GM23338 (cell line): ENCODE measurements at regions not wholly inside any gene's neighbourhood (a gene's known extent, or its start where the extent isn't known, plus 50 kb on each side); places are given as distances from the start of the nearest gene placed in this dataset.

Experiments used
- CREB1 ChIP-seq: fragments of 250-450 bp; sonication (Bioruptor Pico); IDR thresholded peaks from 2 replicates; pipeline ENCODE4 v1.5.0; 2020; ENCODE audit warnings: low read depth, mild to moderate bottlenecking, moderate library complexity
- CTCF ChIP-seq, 2 experiments: fragments of 200-600 bp in 1 of 2; sonication (generic) in 1 of 2; conservative IDR thresholded peaks; 2 replicates each; pipeline versions ENCODE4 v1.5.1 to v1.6.1; 2016 to 2017; ENCODE audit warnings: antibody characterized with exemption in 2 of 2, low read depth in 2 of 2, mild to moderate bottlenecking in 2 of 2, moderate library complexity in 1 of 2
- ETS1 ChIP-seq: IDR thresholded peaks from 2 replicates; pipeline ENCODE4 v1.6.1; 2016; ENCODE audit warnings: antibody characterized with exemption
- EZH2 ChIP-seq: fragments of 200-600 bp; sonication (generic); IDR thresholded peaks from one replicate; pipeline ENCODE4 v1.8.0; 2017; ENCODE audit warnings: antibody characterized with exemption, mild to moderate bottlenecking, low read depth; ENCODE audit not compliant: unreplicated experiment
- EZH2phosphoT487 ChIP-seq: fragments of 200-600 bp; sonication (generic); IDR thresholded peaks from one replicate; pipeline ENCODE4 v1.8.1; 2018; ENCODE audit warnings: antibody characterized with exemption; ENCODE audit not compliant: unreplicated experiment
- JUNB ChIP-seq: IDR thresholded peaks from one replicate; pipeline ENCODE4 v1.6.1; 2016; ENCODE audit warnings: antibody characterized with exemption; ENCODE audit not compliant: unreplicated experiment
- NANOG ChIP-seq: IDR thresholded peaks from 2 replicates; pipeline ENCODE4 v1.6.1; 2016; ENCODE audit warnings: antibody characterized with exemption, borderline replicate concordance
- POLR2AphosphoS5 ChIP-seq: IDR thresholded peaks from 2 replicates; pipeline ENCODE4 v1.6.1; 2016; ENCODE audit warnings: antibody characterized with exemption, low read depth
- REST ChIP-seq: IDR thresholded peaks from one replicate; pipeline ENCODE4 v1.6.1; 2018; ENCODE audit warnings: antibody characterized with exemption; ENCODE audit not compliant: unreplicated experiment
- STAT1 ChIP-seq: IDR thresholded peaks from one replicate; pipeline ENCODE4 v1.6.1; 2016; ENCODE audit warnings: antibody characterized with exemption; ENCODE audit not compliant: unreplicated experiment

GRCh38 chr3:110886222-110886893, 185.3 kb upstream of the NECTIN3 start:
- TF ChIP-seq CTCF (conservative IDR thresholded peaks at IDR 0.05; ENCODE audit: low read depth in 2 of 2): no peak
- no peak for TF ChIP-seq EZH2
- TF ChIP-seq ETS1: no peak
- TF ChIP-seq POLR2AphosphoS5: no peak
- TF ChIP-seq CREB1: no peak
- no peak for TF ChIP-seq REST
- no peak for TF ChIP-seq JUNB
- TF ChIP-seq NANOG: no peak
- TF ChIP-seq EZH2phosphoT487: no peak
- no peak for TF ChIP-seq STAT1
